ENCODE measurements at regions not wholly inside any gene's neighbourhood (a gene's known extent, or its start where the extent isn't known, plus 50 kb on each side); places are given as distances from the start of the nearest gene placed in this dataset.
"Not testable (repeated sequence)": the region's sequence is repeated elsewhere in the genome, so short reads cannot be mapped to it uniquely, and the experiment has no call there.

DNA sequence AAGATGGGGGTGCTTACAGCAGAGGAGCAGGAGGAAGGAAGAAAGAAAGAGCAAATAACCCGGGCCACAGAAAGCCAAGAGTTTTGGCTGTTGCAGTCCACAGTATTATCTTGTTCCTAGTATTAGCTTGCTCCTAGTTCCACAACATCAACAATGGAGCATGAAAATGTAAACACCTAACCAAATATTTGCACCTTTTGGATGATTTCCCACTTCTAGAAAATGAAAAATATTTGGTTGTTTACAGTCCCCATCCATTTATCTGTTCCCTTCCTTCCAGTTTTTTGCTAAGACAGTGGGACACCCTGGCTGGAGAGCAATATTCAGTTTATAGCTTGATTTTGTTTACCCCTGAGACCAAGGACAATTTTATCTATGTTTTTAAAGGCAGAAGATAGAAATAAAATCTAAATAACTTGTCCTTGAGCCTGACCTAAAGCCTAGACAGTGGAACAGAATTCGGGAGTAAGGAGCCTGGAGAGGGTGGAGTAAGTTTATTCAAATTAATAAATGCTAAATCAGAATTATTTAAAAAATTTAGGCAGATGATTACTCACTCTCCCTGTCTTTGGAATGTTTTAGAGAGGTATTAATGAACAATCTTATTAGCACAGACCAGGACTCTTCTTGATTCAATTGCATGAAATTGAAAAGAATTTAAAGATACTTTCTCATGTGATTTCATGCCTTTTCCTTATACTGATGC lies 51.6 kb downstream of the RESF1 start:
- TF ChIP-seq, protein P1, sequence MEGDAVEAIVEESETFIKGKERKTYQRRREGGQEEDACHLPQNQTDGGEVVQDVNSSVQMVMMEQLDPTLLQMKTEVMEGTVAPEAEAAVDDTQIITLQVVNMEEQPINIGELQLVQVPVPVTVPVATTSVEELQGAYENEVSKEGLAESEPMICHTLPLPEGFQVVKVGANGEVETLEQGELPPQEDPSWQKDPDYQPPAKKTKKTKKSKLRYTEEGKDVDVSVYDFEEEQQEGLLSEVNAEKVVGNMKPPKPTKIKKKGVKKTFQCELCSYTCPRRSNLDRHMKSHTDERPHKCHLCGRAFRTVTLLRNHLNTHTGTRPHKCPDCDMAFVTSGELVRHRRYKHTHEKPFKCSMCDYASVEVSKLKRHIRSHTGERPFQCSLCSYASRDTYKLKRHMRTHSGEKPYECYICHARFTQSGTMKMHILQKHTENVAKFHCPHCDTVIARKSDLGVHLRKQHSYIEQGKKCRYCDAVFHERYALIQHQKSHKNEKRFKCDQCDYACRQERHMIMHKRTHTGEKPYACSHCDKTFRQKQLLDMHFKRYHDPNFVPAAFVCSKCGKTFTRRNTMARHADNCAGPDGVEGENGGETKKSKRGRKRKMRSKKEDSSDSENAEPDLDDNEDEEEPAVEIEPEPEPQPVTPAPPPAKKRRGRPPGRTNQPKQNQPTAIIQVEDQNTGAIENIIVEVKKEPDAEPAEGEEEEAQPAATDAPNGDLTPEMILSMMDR (IDR thresholded peaks at IDR 0.05; ENCODE audit: low read depth, low read length): no peak
- no peak for DNase-seq

GRCh38 chr12:32012249-32012785 lies 53.1 kb downstream of the RESF1 start:
- Histone ChIP-seq H3K9me3 (no peaks in the 10 kb centered on the region), H3K4me1 (no peaks in the 10 kb centered on the region), H3K36me3 (no peaks in the 10 kb centered on the region), H3K27me3 (no peaks in the 10 kb centered on the region), H3K4me3 (ENCODE audit: low read depth, low read length) (no peak overlapping the region)
- no peak for DNase-seq
- TF ChIP-seq, protein P1 (IDR thresholded peaks at IDR 0.05; ENCODE audit: low read depth, low read length): no peak

More for the DNA sequence above, 51.6 kb downstream of the RESF1 start:
- H3K27me3 ChIP-seq: no peaks in the 10 kb centered on the region
- no peaks in the 10 kb centered on the region for H3K9me3 ChIP-seq
- no peaks in the 10 kb centered on the region for H3K36me3 ChIP-seq
- H3K4me3 ChIP-seq (ENCODE audit: low read depth, low read length): no peak overlapping the region
- no peaks in the 10 kb centered on the region for H3K4me1 ChIP-seq

- Histone ChIP-seq H3K9me3 (no peaks in the 10 kb centered on the region), H3K4me3 (ENCODE audit: low read depth, low read length) (no peak overlapping the region), H3K4me1 (no peaks in the 10 kb centered on the region), H3K27me3 (no peaks in the 10 kb centered on the region), H3K36me3 (no peaks in the 10 kb centered on the region)
- TF ChIP-seq, protein P1 (IDR thresholded peaks at IDR 0.05; ENCODE audit: low read depth, low read length): no peak
- no peak for DNase-seq
These were observed 55.8 kb downstream of the RESF1 start for GRCh38 chr12:32015036-32015435.

DNA sequence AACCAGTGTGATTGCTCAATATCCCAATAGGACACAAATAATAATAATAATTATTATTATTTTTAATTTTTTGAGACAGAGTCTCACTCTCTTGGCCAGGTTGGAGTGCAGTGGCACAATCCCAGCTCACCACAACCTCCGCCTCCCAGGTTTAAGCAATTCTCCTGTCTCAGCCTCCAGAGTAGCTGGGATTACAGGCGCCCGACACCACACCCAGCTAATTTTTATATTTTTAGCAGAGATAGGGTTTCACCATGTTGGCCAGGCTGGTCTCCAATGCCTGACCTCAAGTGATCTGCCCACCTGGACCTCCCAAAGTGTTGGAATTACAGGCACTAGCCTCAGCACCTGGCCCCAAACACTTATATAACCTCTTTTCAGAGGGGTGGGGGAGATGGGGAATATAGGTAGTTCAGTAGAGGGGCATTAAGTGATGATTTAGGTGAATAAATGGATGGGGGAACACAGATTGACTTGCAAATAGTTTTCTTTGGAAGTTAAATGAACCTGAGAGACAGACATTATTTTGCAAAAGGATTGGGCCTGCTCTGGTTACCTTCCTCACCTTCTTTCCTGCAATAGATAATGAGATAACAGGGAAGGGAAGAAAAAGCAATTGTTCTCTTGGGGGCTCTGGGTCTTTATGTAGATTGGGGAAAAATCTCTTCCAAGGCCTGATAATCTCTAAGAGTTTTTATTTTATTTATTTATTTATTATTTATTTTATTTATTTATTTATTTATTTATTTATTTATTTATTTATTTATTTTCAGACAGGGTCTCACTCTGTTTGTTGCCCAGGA lies 57.7 kb downstream of the RESF1 start:
- Histone ChIP-seq H3K36me3 (no peaks in the 10 kb centered on the region), H3K9me3 (no peaks in the 10 kb centered on the region), H3K27me3 (no peaks in the 10 kb centered on the region), H3K4me1 (no peaks in the 10 kb centered on the region), H3K4me3 (ENCODE audit: low read depth, low read length) (no peak overlapping the region)
- DNase-seq: no peak
- TF ChIP-seq, protein P1 (IDR thresholded peaks at IDR 0.05; ENCODE audit: low read depth, low read length): no peak

GRCh38 chr12:32021346-32021773 lies 62.1 kb downstream of the RESF1 start:
- Histone ChIP-seq H3K4me1 (no peaks in the 10 kb centered on the region), H3K9me3 (no peaks in the 10 kb centered on the region), H3K36me3 (no peaks in the 10 kb centered on the region), H3K27me3 (no peaks in the 10 kb centered on the region), H3K4me3 (ENCODE audit: low read depth, low read length) (no peak overlapping the region)
- TF ChIP-seq, protein P1 (IDR thresholded peaks at IDR 0.05; ENCODE audit: low read depth, low read length): no peak
- no peak for DNase-seq

- not testable (repeated sequence) for H3K36me3 ChIP-seq; H3K4me1 ChIP-seq; H3K9me3 ChIP-seq; H3K4me3 ChIP-seq (ENCODE audit: low read depth, low read length); DNase-seq; H3K27me3 ChIP-seq
These were observed 63.2 kb downstream of the RESF1 start for GRCh38 chr12:32022387-32022786.

DNA sequence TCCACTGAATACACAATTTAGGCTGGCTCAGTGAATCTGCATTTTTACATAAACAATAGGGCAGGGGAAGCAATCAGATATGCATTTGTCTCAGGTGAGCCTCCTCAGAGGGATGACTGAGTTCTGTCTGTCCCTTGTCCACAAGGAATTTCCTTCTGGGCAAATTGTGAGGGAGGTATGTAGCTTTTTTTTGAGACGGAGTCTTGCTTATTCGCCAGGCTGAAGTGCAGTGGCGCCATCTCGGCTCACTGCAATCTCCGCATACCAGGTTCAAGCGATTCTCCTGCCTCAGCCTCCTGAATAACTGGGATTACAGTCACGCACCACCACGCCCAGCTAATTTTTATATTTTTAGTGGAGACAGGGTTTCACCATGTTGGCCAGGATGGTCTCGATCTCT lies 64.6 kb downstream of the RESF1 start:
- H3K4me3 ChIP-seq (ENCODE audit: low read depth, low read length); H3K9me3 ChIP-seq; H3K4me1 ChIP-seq; H3K36me3 ChIP-seq; H3K27me3 ChIP-seq; DNase-seq: not testable (repeated sequence)

Data from BE2C (cell line).